ENCODE measurements at regions not wholly inside any gene's neighbourhood (a gene's known extent, or its start where the extent isn't known, plus 50 kb on each side); places are given as distances from the start of the nearest gene placed in this dataset.

GRCh38 chr10:114762811-114763210, 58.8 kb upstream of the FHIP2A start:
- H3K9me3 ChIP-seq, result no peaks in the 10 kb centered on the region
- no peaks in the 10 kb centered on the region for H3K36me3 ChIP-seq
- intact Hi-C loops (cut with DNase I; ENCODE audit: low total_unique reads) (no loop called here), in situ Hi-C loops (cut with MboI; ENCODE audit: low sequenced_read_pairs in 4 of 4) (no loop called here)
- ATAC-seq, result no peak
- no peak for TF ChIP-seq POLR2A (IDR thresholded peaks at IDR 0.05)
- TF ChIP-seq, protein P1, sequence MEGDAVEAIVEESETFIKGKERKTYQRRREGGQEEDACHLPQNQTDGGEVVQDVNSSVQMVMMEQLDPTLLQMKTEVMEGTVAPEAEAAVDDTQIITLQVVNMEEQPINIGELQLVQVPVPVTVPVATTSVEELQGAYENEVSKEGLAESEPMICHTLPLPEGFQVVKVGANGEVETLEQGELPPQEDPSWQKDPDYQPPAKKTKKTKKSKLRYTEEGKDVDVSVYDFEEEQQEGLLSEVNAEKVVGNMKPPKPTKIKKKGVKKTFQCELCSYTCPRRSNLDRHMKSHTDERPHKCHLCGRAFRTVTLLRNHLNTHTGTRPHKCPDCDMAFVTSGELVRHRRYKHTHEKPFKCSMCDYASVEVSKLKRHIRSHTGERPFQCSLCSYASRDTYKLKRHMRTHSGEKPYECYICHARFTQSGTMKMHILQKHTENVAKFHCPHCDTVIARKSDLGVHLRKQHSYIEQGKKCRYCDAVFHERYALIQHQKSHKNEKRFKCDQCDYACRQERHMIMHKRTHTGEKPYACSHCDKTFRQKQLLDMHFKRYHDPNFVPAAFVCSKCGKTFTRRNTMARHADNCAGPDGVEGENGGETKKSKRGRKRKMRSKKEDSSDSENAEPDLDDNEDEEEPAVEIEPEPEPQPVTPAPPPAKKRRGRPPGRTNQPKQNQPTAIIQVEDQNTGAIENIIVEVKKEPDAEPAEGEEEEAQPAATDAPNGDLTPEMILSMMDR (IDR thresholded peaks at IDR 0.05 in 4 of 5, conservative IDR thresholded peaks at IDR 0.05 in 1 of 5), result no peak
- peaks cover 7 to 33% (median 8%) of the 10 kb centered on the region in 3 donors for H3K27me3 ChIP-seq
- H3K4me3 ChIP-seq, result no peak overlapping the region
- peaks cover 5 to 9% of the 10 kb centered on the region in 2 donors for H3K4me1 ChIP-seq
- no peak for DNase-seq
- H3K27ac ChIP-seq, result peak overlapping the region in 2 of 4 donors; percentile 9 to 30

- Histone ChIP-seq H3K4me3 (no peak overlapping the region), H3K9me3 (no peaks in the 10 kb centered on the region), H3K27ac (peak overlapping the region; percentile 6 to 55 (median 50)), H3K4me1 (peaks cover 5 to 13% of the 10 kb centered on the region in 2 donors), H3K27me3 (peaks cover 7 to 37% (median 13%) of the 10 kb centered on the region in 3 donors), H3K36me3 (no peaks in the 10 kb centered on the region)
- intact Hi-C loops (cut with DNase I; ENCODE audit: low total_unique reads) (loop anchor here (5.0 kb wide), 1 partner anchor 47 kb away; no protein-coding TSS in a partner anchor), in situ Hi-C loops (cut with MboI; ENCODE audit: low sequenced_read_pairs in 4 of 4) (no loop called here)
- TF ChIP-seq, protein P1 (IDR thresholded peaks at IDR 0.05 in 4 of 5, conservative IDR thresholded peaks at IDR 0.05 in 1 of 5), result no peak
- no peak for TF ChIP-seq POLR2A (IDR thresholded peaks at IDR 0.05)
- DNase-seq, result no peak
- ATAC-seq, result no peak
These were observed 56.9 kb upstream of the FHIP2A start for GRCh38 chr10:114764656-114765055.

DNA sequence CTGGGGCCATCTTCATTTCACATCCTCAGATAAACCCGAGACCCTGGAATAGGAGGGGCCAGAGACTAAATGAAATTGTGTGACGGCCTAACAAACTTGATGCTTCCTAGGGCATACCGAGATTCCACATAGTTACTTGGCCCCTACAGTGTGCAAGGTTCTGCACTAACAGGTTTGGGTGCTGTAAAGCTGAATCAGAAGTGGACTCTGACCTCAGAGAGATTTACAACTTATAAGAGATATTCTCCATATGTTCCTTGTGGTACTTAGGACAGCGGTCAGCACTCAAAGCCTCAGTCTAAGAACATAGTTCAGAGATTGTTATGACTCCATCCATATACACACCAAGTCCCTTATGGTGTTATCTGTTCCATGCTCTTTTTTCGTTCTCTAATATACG, 55.1 kb upstream of the FHIP2A start:
- H3K9me3 ChIP-seq, result no peaks in the 10 kb centered on the region
- peak overlapping the region; percentile 57 to 73 (median 70) for H3K4me3 ChIP-seq
- in situ Hi-C loops (cut with MboI; ENCODE audit: low sequenced_read_pairs in 4 of 4) (no loop called here), intact Hi-C loops (cut with DNase I; ENCODE audit: low total_unique reads) (loop anchor here (5.0 kb wide), 1 partner anchor 49 kb away; no protein-coding TSS in a partner anchor)
- no peak for DNase-seq
- H3K4me1 ChIP-seq, result peaks cover 5 to 13% of the 10 kb centered on the region in 2 donors
- ATAC-seq, result no peak
- peaks cover 7 to 37% (median 13%) of the 10 kb centered on the region in 3 donors for H3K27me3 ChIP-seq
- TF ChIP-seq, protein P1 (IDR thresholded peaks at IDR 0.05 in 4 of 5, conservative IDR thresholded peaks at IDR 0.05 in 1 of 5), result no peak
- TF ChIP-seq POLR2A (IDR thresholded peaks at IDR 0.05), result no peak
- no peaks in the 10 kb centered on the region for H3K36me3 ChIP-seq
- H3K27ac ChIP-seq, result peak overlapping the region in 3 of 4 donors; percentile 47 to 79 (median 64)

- TF ChIP-seq POLR2A (IDR thresholded peaks at IDR 0.05), result no peak
- TF ChIP-seq, protein P1 (IDR thresholded peaks at IDR 0.05 in 4 of 5, conservative IDR thresholded peaks at IDR 0.05 in 1 of 5), result no peak
- peak; percentile 48 to 51 for ATAC-seq
These were observed 54.2 kb upstream of the FHIP2A start for GRCh38 chr10:114767101-114767985.

More at GRCh38 chr10:114767101-114767985, 54.2 kb upstream of the FHIP2A start:
- Histone ChIP-seq H3K36me3 (no peaks in the 10 kb centered on the region), H3K27ac (peak overlapping the region; percentile 47 to 79 (median 62)), H3K4me3 (peak overlapping the region; percentile 57 to 73 (median 70)), H3K9me3 (no peaks in the 10 kb centered on the region), H3K4me1 (peaks cover 5 to 13% of the 10 kb centered on the region in 2 donors), H3K27me3 (peaks cover 7 to 37% (median 13%) of the 10 kb centered on the region in 3 donors)
- in situ Hi-C loops (cut with MboI; ENCODE audit: low sequenced_read_pairs in 4 of 4), result no loop called here
- intact Hi-C loops (cut with DNase I; ENCODE audit: low total_unique reads), result loop anchor here (5.0 kb wide), 1 partner anchor 50 kb away; no protein-coding TSS in a partner anchor
- no peak for DNase-seq
